K562 (cell line): ENCODE measurements at regions not wholly inside any gene's neighbourhood (a gene's known extent, or its start where the extent isn't known, plus 50 kb on each side); places are given as distances from the start of the nearest gene placed in this dataset.

Experiments used
- FOS ChIP-seq: IDR thresholded peaks from 3 replicates; pipeline ENCODE4 v1.6.1; 2011; ENCODE audit not compliant: insufficient read length; ENCODE audit errors: extremely low read depth
- HDGF ChIP-seq: fragments of 450-650 bp; IDR thresholded peaks from 2 replicates; pipeline ENCODE4 v1.6.1; 2016
- JUND ChIP-seq, 2 experiments: IDR thresholded peaks; 2 replicates in 1 of 2; 3 replicates in 1 of 2; pipeline ENCODE4 v1.6.1; 2011; ENCODE audit warnings: borderline replicate concordance in 2 of 2, low read depth in 2 of 2, low read length in 2 of 2, improper control_type of control experiment in 1 of 2, missing biosample characterization in 1 of 2, missing genetic modification characterization in 1 of 2, missing genetic modification reagents in 1 of 2
- KHSRP ChIP-seq: fragments of 450-650 bp; IDR thresholded peaks from 2 replicates; pipeline ENCODE4 v1.6.1; 2017
- MTA2 ChIP-seq: fragments of 450-650 bp; IDR thresholded peaks from 2 replicates; pipeline ENCODE4 v1.6.1; 2016; ENCODE audit warnings: low read depth
- NR1H2 ChIP-seq: sonication (generic); formaldehyde crosslinking; IDR thresholded peaks from 2 replicates; pipeline ENCODE4 v1.4.0; 2020; ENCODE audit warnings: mild to moderate bottlenecking, missing genetic modification reagents
- PHF20 ChIP-seq: fragments of 450-650 bp; IDR thresholded peaks from 2 replicates; pipeline ENCODE4 v1.6.1; 2018; ENCODE audit not compliant: partially characterized antibody
- SMC3 ChIP-seq: conservative IDR thresholded peaks from 2 replicates; pipeline ENCODE4 v1.6.1; 2011; ENCODE audit warnings: low read depth, low read length, improper control_type of control experiment; ENCODE audit not compliant: insufficient read depth
- ZFP36 ChIP-seq: fragments of 150-350 bp; IDR thresholded peaks from 2 replicates; pipeline ENCODE4 v1.6.1; 2018; ENCODE audit warnings: low read length, low read depth; ENCODE audit not compliant: partially characterized antibody
- ZKSCAN8 ChIP-seq: fragments of 200-800 bp; sonication (Bioruptor generic); IDR thresholded peaks from 2 replicates; pipeline ENCODE4 v1.6.1; 2016; ENCODE audit warnings: missing genetic modification characterization, missing compliant biosample characterization
- ZNF175 ChIP-seq: fragments of 200-800 bp; sonication (Bioruptor generic); IDR thresholded peaks from 2 replicates; pipeline ENCODE4 v1.6.1; 2016; ENCODE audit warnings: low read depth, mild to moderate bottlenecking, missing genetic modification characterization, missing compliant biosample characterization
- ZNF224 ChIP-seq: sonication (generic); formaldehyde crosslinking; IDR thresholded peaks from 2 replicates; pipeline ENCODE4 v1.8.0; 2022; ENCODE audit warnings: mild to moderate bottlenecking, missing genetic modification reagents
- ZNF717 ChIP-seq: fragments of 250-450 bp; sonication (Bioruptor Pico); IDR thresholded peaks from 2 replicates; pipeline ENCODE4 v1.5.0; 2021
- TF ChIP-seq, protein P1 (sequence below): fragments of 250-450 bp; sonication (Bioruptor Pico); IDR thresholded peaks from 2 replicates; pipeline ENCODE4 v1.5.0; 2021; ENCODE audit warnings: mild to moderate bottlenecking, borderline replicate concordance
- TF ChIP-seq, protein P2 (sequence below): sonication (generic); formaldehyde crosslinking; IDR thresholded peaks from 2 replicates; pipeline ENCODE4 v1.8.0; 2022; ENCODE audit warnings: missing genetic modification reagents, mild to moderate bottlenecking, borderline replicate concordance
- TF ChIP-seq, protein P3 (sequence below): fragments of 250-450 bp; sonication (Bioruptor Pico); IDR thresholded peaks from 2 replicates; pipeline ENCODE4 v1.5.0; 2020; ENCODE audit warnings: mild to moderate bottlenecking

GRCh38 chr11:116581349-116581748, 191.4 kb downstream of the BUD13 start (continued):
- TF ChIP-seq MTA2 (no peak), ZNF717 (CRISPR knock-in tag) (no peak), SMC3 (no peak), ZNF224 (CRISPR knock-in tag) (no peak), NR1H2 (CRISPR knock-in tag) (no peak), ZFP36 (no peak), HDGF (no peak), PHF20 (no peak), JUND (IDR thresholded peaks at IDR 0.05; ENCODE audit: borderline replicate concordance, low read depth, low read length) (no peak), JUND (tag; IDR thresholded peaks at IDR 0.05; ENCODE audit: borderline replicate concordance, low read depth, low read length) (no peak), KHSRP (no peak), ZNF175 (CRISPR knock-in tag) (no peak), ZKSCAN8 (CRISPR knock-in tag) (no peak), FOS (no peak)
- TF ChIP-seq, protein P1, sequence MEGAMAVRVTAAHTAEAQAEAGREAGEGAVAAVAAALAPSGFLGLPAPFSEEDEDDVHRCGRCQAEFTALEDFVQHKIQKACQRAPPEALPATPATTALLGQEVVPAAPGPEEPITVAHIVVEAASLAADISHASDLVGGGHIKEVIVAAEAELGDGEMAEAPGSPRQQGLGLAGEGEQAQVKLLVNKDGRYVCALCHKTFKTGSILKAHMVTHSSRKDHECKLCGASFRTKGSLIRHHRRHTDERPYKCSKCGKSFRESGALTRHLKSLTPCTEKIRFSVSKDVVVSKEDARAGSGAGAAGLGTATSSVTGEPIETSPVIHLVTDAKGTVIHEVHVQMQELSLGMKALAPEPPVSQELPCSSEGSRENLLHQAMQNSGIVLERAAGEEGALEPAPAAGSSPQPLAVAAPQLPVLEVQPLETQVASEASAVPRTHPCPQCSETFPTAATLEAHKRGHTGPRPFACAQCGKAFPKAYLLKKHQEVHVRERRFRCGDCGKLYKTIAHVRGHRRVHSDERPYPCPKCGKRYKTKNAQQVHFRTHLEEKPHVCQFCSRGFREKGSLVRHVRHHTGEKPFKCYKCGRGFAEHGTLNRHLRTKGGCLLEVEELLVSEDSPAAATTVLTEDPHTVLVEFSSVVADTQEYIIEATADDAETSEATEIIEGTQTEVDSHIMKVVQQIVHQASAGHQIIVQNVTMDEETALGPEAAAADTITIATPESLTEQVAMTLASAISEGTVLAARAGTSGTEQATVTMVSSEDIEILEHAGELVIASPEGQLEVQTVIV (CRISPR knock-in tag), result no peak
- TF ChIP-seq, protein P2, sequence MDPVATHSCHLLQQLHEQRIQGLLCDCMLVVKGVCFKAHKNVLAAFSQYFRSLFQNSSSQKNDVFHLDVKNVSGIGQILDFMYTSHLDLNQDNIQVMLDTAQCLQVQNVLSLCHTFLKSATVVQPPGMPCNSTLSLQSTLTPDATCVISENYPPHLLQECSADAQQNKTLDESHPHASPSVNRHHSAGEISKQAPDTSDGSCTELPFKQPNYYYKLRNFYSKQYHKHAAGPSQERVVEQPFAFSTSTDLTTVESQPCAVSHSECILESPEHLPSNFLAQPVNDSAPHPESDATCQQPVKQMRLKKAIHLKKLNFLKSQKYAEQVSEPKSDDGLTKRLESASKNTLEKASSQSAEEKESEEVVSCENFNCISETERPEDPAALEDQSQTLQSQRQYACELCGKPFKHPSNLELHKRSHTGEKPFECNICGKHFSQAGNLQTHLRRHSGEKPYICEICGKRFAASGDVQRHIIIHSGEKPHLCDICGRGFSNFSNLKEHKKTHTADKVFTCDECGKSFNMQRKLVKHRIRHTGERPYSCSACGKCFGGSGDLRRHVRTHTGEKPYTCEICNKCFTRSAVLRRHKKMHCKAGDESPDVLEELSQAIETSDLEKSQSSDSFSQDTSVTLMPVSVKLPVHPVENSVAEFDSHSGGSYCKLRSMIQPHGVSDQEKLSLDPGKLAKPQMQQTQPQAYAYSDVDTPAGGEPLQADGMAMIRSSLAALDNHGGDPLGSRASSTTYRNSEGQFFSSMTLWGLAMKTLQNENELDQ (CRISPR knock-in tag), result no peak
- TF ChIP-seq, protein P3, sequence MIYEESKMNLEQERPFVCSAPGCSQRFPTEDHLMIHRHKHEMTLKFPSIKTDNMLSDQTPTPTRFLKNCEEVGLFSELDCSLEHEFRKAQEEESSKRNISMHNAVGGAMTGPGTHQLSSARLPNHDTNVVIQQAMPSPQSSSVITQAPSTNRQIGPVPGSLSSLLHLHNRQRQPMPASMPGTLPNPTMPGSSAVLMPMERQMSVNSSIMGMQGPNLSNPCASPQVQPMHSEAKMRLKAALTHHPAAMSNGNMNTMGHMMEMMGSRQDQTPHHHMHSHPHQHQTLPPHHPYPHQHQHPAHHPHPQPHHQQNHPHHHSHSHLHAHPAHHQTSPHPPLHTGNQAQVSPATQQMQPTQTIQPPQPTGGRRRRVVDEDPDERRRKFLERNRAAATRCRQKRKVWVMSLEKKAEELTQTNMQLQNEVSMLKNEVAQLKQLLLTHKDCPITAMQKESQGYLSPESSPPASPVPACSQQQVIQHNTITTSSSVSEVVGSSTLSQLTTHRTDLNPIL, result no peak
